ENCODE measurements at regions not wholly inside any gene's neighbourhood (a gene's known extent, or its start where the extent isn't known, plus 50 kb on each side); places are given as distances from the start of the nearest gene placed in this dataset.

DNA sequence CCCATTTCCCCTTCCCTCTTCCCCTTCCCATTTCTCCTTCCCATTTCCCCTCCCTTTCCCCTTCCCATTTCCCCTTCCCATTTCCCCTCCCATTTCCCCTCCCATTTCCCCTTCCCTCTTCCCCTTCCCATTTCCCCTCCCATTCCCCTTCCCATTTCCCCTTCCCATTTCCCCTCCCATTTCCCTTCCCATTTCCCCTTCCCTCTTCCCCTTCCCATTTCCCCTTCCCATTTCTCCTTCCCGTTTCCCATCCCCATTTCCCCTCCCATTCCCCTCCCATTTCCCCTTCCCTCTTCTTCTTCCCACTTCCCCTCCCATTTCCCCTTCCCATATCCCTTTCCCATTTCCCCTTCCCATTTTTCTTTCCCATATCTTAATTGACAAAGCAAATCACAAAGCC lies 109.0 kb downstream of the OLFM1 start:
- TF ChIP-seq, protein P1, sequence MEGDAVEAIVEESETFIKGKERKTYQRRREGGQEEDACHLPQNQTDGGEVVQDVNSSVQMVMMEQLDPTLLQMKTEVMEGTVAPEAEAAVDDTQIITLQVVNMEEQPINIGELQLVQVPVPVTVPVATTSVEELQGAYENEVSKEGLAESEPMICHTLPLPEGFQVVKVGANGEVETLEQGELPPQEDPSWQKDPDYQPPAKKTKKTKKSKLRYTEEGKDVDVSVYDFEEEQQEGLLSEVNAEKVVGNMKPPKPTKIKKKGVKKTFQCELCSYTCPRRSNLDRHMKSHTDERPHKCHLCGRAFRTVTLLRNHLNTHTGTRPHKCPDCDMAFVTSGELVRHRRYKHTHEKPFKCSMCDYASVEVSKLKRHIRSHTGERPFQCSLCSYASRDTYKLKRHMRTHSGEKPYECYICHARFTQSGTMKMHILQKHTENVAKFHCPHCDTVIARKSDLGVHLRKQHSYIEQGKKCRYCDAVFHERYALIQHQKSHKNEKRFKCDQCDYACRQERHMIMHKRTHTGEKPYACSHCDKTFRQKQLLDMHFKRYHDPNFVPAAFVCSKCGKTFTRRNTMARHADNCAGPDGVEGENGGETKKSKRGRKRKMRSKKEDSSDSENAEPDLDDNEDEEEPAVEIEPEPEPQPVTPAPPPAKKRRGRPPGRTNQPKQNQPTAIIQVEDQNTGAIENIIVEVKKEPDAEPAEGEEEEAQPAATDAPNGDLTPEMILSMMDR (IDR thresholded peaks at IDR 0.05; ENCODE audit: poor library complexity, severe bottlenecking) = no peak
- no peaks in the 10 kb centered on the region for H4K20me1 ChIP-seq (ENCODE audit: insufficient read depth)
- no peak overlapping the region for H3K27ac ChIP-seq (ENCODE audit: low read length)
- H3K9me3 ChIP-seq (ENCODE audit: low read length) = no peaks in the 10 kb centered on the region
- H2AFZ ChIP-seq (ENCODE audit: low read depth, low read length) = no peak overlapping the region
- no peak overlapping the region for H3K4me3 ChIP-seq (ENCODE audit: low read length)
- no peaks in the 10 kb centered on the region for H3K79me2 ChIP-seq (replicated peaks; ENCODE audit: insufficient read depth, low read length)
- H3K9me2 ChIP-seq (ENCODE audit: insufficient read depth, low read length) = no peaks in the 10 kb centered on the region
- no peaks in the 10 kb centered on the region for H3F3A ChIP-seq (ENCODE audit: insufficient read depth, low read length, poor library complexity, severe bottlenecking)
- H3K27me3 ChIP-seq (ENCODE audit: insufficient read depth, low read depth, low read length) = no peaks in the 10 kb centered on the region
- no peak overlapping the region for H3K9ac ChIP-seq (ENCODE audit: low read length)
- H3K4me2 ChIP-seq (ENCODE audit: low read length) = no peak overlapping the region
- no peaks in the 10 kb centered on the region for H3K36me3 ChIP-seq (ENCODE audit: insufficient read depth, low read length)

GRCh38 chr9:135198144-135198543 lies 110.7 kb downstream of the OLFM1 start:
- H4K20me1 ChIP-seq (ENCODE audit: insufficient read depth) = no peaks in the 10 kb centered on the region
- no peak overlapping the region for H3K9ac ChIP-seq (ENCODE audit: low read length)
- H3K9me3 ChIP-seq (ENCODE audit: low read length) = no peaks in the 10 kb centered on the region
- H3K4me3 ChIP-seq (ENCODE audit: low read length) = no peak overlapping the region
- H3K4me2 ChIP-seq (ENCODE audit: low read length) = no peak overlapping the region
- H2AFZ ChIP-seq (ENCODE audit: low read depth, low read length) = no peak overlapping the region
- H3K27me3 ChIP-seq (ENCODE audit: insufficient read depth, low read depth, low read length) = no peaks in the 10 kb centered on the region
- H3F3A ChIP-seq (ENCODE audit: insufficient read depth, low read length, poor library complexity, severe bottlenecking) = no peaks in the 10 kb centered on the region
- TF ChIP-seq RAD21 (conservative IDR thresholded peaks at IDR 0.05) (no peak), EP300 (conservative IDR thresholded peaks at IDR 0.05; ENCODE audit: poor library complexity, severe bottlenecking) (no peak), TAF1 (IDR thresholded peaks at IDR 0.05; ENCODE audit: low read depth) (no peak), EZH2 (IDR thresholded peaks at IDR 0.05; ENCODE audit: borderline replicate concordance, insufficient read depth, low read length, poor library complexity, severe bottlenecking) (no peak), SMC3 (conservative IDR thresholded peaks at IDR 0.05; ENCODE audit: poor library complexity) (no peak), REST (IDR thresholded peaks at IDR 0.05; ENCODE audit: borderline replicate concordance) (no peak), MXI1 (conservative IDR thresholded peaks at IDR 0.05; ENCODE audit: poor library complexity, severe bottlenecking) (no peak)
- TF ChIP-seq, protein P1 (IDR thresholded peaks at IDR 0.05; ENCODE audit: poor library complexity, severe bottlenecking) = no peak
- no peaks in the 10 kb centered on the region for H3K79me2 ChIP-seq (replicated peaks; ENCODE audit: insufficient read depth, low read length)
- no peak overlapping the region for H3K27ac ChIP-seq (ENCODE audit: low read length)
- H3K36me3 ChIP-seq (ENCODE audit: insufficient read depth, low read length) = no peaks in the 10 kb centered on the region
- no peaks in the 10 kb centered on the region for H3K9me2 ChIP-seq (ENCODE audit: insufficient read depth, low read length)
